NB4 (cell line): ENCODE measurements at regions not wholly inside any gene's neighbourhood (a gene's known extent, or its start where the extent isn't known, plus 50 kb on each side); places are given as distances from the start of the nearest gene placed in this dataset.

Experiments
- DNase-seq: peaks from one replicate; pipeline ENCODE4 v3.0.0; 2010; ENCODE audit warnings: low read depth
- H3K4me3 ChIP-seq: one replicate; pipeline ENCODE4 v1.5.1; 2011; ENCODE audit warnings: mild to moderate bottlenecking, low read depth, low read length, moderate library complexity
- MYC ChIP-seq: IDR thresholded peaks from 2 replicates; pipeline ENCODE4 v1.6.1; 2011; ENCODE audit warnings: low read depth, low read length
- POLR2A ChIP-seq: IDR thresholded peaks from 2 replicates; pipeline ENCODE4 v1.6.1; 2011; ENCODE audit warnings: mild to moderate bottlenecking; ENCODE audit not compliant: insufficient read length; ENCODE audit errors: extremely low read depth
- TF ChIP-seq, protein P1 (sequence below): IDR thresholded peaks from one replicate; pipeline ENCODE4 v1.5.1; 2012; ENCODE audit warnings: low read depth, low read length
- TF ChIP-seq, protein P2 (sequence below): IDR thresholded peaks from 2 replicates; pipeline ENCODE4 v1.6.1; 2011; ENCODE audit warnings: low read depth, low read length

DNA sequence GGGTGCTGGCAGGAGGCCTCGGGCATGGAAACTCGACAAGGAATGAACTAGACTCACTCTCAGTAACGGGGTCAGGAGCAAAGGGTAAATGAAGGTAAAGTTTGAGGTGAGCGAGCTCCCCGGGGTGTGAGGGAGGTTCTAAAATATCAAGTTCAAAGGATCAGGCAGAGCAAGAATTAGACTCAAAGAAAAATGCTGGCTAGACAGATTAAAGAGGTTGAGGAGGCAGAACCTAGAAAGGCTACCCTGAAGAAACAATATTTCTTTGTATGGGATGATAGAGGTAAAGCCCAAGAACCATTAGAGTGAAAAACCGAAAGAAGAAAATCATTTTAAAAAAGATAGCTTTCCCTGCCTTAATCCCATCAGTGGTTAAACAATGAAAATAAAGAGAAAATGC lies 386.7 kb upstream of the MEF2C start:
- DNase-seq = no peak

DNA sequence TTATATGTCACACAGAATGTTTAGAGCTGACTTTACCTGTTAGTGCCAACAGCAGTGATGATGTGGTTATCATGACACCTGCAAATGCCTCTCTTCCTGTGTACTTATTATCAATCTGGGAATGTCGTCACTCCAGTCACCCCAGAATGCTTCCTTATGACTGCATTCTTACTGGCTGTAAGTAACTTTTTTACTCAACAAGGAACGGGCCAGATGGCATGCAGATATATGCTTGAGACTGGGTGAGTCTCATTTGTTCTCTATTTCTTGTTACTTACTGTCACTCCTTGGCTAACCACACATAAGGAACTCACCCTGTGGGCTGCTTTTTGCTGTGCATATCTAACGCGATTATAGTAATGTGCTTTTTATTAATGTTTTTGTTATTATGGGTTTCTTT lies 385.5 kb upstream of the MEF2C start:
- no peak overlapping the region for H3K4me3 ChIP-seq
- TF ChIP-seq, protein P1, sequence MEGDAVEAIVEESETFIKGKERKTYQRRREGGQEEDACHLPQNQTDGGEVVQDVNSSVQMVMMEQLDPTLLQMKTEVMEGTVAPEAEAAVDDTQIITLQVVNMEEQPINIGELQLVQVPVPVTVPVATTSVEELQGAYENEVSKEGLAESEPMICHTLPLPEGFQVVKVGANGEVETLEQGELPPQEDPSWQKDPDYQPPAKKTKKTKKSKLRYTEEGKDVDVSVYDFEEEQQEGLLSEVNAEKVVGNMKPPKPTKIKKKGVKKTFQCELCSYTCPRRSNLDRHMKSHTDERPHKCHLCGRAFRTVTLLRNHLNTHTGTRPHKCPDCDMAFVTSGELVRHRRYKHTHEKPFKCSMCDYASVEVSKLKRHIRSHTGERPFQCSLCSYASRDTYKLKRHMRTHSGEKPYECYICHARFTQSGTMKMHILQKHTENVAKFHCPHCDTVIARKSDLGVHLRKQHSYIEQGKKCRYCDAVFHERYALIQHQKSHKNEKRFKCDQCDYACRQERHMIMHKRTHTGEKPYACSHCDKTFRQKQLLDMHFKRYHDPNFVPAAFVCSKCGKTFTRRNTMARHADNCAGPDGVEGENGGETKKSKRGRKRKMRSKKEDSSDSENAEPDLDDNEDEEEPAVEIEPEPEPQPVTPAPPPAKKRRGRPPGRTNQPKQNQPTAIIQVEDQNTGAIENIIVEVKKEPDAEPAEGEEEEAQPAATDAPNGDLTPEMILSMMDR = no peak
- TF ChIP-seq, protein P2, sequence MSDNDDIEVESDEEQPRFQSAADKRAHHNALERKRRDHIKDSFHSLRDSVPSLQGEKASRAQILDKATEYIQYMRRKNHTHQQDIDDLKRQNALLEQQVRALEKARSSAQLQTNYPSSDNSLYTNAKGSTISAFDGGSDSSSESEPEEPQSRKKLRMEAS = no peak
- no peak for DNase-seq

More for the DNA sequence above, 386.7 kb upstream of the MEF2C start:
- TF ChIP-seq, protein P2 = no peak
- TF ChIP-seq POLR2A = no peak
- H3K4me3 ChIP-seq = no peak overlapping the region

DNA sequence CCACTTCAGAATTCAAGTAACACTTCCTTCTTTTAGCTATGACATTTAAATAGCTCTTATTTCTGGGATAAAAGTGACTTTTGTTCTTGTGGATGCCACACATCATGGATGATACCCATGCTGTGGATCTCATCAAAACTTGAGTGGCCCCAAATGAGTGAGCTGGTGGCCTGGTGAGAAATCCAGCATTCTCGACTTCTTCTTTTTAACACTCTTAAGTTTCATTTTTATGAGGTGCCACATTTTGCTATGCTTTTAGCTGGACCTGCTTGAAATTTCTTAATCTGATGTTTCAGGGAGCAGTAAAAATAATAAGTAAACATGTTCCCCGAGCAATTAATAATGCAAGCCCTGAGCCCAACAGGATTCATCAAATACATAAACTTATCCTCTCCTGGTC lies 384.8 kb upstream of the MEF2C start:
- no peak for DNase-seq
- H3K4me3 ChIP-seq = no peak overlapping the region
- TF ChIP-seq, protein P2 = no peak
- TF ChIP-seq MYC = no peak
- no peak for TF ChIP-seq POLR2A
- TF ChIP-seq, protein P1 = no peak

DNA sequence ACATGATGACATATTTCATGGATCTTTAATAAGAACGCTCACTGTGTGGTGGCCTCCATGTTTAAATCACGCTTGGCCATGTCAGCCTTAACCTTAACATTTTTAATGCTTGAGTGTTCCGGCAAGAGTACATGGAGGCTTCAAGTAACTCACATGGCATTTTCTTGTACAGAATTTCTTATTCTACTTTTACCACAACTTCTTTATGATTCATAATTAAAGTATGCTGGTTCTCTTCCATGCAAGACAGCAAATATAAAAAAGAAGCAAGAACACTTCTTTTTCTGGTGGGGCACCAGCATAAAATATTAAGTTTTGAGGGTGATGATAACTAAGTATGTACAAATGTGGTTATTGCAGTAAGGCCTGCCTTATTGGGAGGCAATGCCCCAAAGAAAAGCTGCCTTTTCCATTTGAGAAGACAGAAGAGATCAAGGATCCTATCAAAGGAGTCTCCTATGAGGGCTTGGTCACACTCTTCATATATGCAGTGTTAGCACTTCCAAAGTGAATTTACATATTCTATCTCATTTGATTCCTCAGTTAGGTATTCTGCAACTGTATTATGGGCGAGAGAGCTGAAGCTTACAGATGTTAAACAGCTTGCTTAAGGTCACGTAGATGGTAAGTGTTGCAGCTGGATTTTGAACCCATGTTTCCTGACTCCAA lies 382.7 kb upstream of the MEF2C start:
- no peak for DNase-seq
- no peak overlapping the region for H3K4me3 ChIP-seq
- no peak for TF ChIP-seq POLR2A
- no peak for TF ChIP-seq MYC
- TF ChIP-seq, protein P1 = no peak
- TF ChIP-seq, protein P2 = no peak

DNA sequence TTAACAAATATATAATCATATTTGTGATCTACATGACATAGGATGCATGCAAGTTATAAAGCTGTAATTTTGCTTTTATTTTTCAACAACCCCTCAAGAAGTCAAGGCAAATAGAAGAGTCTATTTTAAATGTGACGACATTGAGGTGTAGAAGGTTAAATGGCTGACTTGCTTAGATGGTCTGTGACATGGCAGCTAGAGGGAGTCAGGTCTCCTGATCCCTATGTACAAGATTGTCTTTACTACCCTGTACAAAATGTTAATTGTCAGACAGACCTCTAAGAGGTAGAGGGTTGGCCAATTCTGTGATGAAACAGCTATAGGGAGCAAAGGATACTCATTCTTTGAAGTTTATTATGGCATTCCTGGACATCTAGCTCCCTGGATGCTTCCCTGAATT lies 380.9 kb upstream of the MEF2C start:
- H3K4me3 ChIP-seq = no peak overlapping the region
- DNase-seq = peak; percentile 2
- TF ChIP-seq, protein P1 = no peak
- TF ChIP-seq, protein P2 = no peak
- TF ChIP-seq POLR2A (no peak), MYC (no peak)

DNA sequence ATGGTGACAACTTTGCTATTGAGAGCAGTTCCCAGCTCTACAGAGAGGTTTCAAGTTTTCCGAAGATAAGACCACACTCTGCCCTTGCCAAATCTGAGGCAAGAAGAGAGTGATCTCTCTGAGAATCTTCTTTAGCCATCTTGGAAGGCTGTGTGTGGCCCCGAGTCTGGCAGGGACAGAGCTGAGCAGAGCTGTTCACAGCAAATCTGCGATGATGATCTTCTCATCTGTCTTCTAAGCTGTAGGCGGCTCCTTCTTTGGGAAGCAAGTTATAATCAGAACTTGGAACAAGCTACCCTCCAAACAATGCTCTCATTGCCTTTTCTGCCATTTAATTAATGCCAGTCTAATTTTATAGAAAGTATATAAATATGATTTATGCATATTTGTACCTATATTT lies 379.0 kb upstream of the MEF2C start:
- DNase-seq = no peak
- no peak overlapping the region for H3K4me3 ChIP-seq
- TF ChIP-seq, protein P2 = no peak
- TF ChIP-seq, protein P1 = no peak
- TF ChIP-seq POLR2A (no peak), MYC (no peak)
